ENCODE measurements at regions not wholly inside any gene's neighbourhood (a gene's known extent, or its start where the extent isn't known, plus 50 kb on each side); places are given as distances from the start of the nearest gene placed in this dataset.

DNA sequence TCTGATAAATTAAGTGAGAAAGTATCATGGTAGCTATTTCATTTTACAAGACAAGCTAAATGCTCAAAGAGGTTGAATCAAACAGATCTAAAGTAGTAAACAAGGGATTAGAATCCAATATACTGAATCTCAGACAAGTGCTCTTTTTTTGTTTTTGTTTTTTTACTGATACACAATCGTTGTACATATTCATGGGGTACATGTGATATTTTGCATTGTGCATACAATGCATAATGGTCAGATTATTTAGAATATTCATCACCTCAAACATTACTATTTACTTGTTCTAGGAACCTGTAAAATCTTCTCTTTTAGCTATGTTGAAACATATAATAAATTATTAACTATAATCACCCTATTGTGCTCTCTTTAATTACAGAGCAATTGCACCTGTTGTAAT, 57.0 kb upstream of the HCRTR2 start:
- TF ChIP-seq, protein P1, sequence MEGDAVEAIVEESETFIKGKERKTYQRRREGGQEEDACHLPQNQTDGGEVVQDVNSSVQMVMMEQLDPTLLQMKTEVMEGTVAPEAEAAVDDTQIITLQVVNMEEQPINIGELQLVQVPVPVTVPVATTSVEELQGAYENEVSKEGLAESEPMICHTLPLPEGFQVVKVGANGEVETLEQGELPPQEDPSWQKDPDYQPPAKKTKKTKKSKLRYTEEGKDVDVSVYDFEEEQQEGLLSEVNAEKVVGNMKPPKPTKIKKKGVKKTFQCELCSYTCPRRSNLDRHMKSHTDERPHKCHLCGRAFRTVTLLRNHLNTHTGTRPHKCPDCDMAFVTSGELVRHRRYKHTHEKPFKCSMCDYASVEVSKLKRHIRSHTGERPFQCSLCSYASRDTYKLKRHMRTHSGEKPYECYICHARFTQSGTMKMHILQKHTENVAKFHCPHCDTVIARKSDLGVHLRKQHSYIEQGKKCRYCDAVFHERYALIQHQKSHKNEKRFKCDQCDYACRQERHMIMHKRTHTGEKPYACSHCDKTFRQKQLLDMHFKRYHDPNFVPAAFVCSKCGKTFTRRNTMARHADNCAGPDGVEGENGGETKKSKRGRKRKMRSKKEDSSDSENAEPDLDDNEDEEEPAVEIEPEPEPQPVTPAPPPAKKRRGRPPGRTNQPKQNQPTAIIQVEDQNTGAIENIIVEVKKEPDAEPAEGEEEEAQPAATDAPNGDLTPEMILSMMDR (IDR thresholded peaks at IDR 0.05): no peak
- TF ChIP-seq POLR2AphosphoS5 (IDR thresholded peaks at IDR 0.05; ENCODE audit: low read depth, low read length): no peak

All from Panc1 (cell line).